VCaP (cell line): ENCODE measurements at regions not wholly inside any gene's neighbourhood (a gene's known extent, or its start where the extent isn't known, plus 50 kb on each side); places are given as distances from the start of the nearest gene placed in this dataset.
"Not testable (repeated sequence)": the region's sequence is repeated elsewhere in the genome, so short reads cannot be mapped to it uniquely, and the experiment has no call there.

Source experiments
- H3K27ac ChIP-seq: fragments of 450-650 bp; 2 replicates; pipeline ENCODE4 v1.5.1; 2017
- TF ChIP-seq, protein P1 (sequence below): fragments of 450-650 bp; conservative IDR thresholded peaks from 2 replicates; pipeline ENCODE4 v1.5.1; 2017; ENCODE audit warnings: mild to moderate bottlenecking, moderate library complexity

DNA sequence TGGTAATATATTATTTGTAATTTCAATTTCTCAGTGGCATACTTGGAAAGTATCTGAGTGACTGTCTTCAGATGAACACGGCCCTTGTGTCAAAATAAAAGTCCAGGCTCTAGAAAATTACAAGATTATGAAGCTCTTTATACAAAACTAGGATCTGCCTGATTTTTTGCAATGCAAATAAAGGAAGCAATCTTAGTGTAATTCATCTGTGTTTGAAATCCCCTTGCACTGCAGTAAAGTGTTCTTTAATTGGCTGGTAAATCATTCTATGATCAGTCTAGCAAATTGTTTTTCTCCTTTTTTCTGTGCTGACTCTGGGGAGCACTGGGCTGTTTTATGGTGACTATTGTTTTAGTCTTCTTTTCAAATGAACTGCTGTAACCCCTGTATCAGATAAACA lies 1039.0 kb downstream of the SOCS6 start:
- H3K27ac ChIP-seq, result no peak overlapping the region
- TF ChIP-seq, protein P1, sequence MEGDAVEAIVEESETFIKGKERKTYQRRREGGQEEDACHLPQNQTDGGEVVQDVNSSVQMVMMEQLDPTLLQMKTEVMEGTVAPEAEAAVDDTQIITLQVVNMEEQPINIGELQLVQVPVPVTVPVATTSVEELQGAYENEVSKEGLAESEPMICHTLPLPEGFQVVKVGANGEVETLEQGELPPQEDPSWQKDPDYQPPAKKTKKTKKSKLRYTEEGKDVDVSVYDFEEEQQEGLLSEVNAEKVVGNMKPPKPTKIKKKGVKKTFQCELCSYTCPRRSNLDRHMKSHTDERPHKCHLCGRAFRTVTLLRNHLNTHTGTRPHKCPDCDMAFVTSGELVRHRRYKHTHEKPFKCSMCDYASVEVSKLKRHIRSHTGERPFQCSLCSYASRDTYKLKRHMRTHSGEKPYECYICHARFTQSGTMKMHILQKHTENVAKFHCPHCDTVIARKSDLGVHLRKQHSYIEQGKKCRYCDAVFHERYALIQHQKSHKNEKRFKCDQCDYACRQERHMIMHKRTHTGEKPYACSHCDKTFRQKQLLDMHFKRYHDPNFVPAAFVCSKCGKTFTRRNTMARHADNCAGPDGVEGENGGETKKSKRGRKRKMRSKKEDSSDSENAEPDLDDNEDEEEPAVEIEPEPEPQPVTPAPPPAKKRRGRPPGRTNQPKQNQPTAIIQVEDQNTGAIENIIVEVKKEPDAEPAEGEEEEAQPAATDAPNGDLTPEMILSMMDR, result no peak

DNA sequence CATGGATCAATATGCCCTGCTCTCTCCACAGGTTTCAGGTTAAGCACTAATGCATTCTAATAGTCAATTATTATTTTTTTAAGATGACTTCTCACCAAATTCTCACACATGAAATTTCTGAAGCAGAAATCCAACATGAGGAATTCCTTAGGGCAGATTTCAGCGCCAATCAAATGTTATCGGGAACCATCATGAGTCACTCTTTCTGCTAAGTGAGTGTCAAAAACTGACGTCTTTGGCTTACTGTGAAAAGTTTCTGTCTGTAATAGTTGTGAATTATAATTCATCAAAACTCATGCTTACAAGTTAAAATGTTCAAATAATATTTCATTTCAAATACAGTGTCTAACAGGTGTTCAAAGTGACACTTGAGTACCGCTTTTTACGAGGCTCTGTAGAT lies 1038.6 kb downstream of the SOCS6 start:
- H3K27ac ChIP-seq, result no peak overlapping the region
- TF ChIP-seq, protein P1, result no peak

DNA sequence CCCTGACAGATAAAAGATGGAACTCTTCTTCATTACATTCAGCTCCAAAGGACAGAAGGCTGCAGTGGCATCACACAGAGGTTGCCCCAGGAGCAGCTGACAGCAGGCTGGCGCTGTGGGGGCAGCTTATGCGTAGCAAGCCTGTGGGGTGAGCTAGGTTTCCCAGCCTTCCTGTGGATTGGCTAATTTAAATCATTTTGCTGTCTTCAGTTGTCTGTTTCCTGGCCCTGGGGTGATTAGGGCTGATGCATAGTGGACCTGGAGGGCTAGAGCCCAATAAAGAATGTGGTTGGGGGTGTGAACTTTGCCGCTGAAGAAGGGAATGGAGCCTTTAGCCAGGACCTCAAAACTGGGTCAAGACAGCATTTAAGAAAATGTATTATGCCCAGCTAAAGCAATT lies 1038.0 kb downstream of the SOCS6 start:
- TF ChIP-seq, protein P1, result no peak
- H3K27ac ChIP-seq, result no peak overlapping the region

GRCh38 chr18:71324356-71324755 lies 1035.5 kb downstream of the SOCS6 start:
- TF ChIP-seq, protein P1, result no peak
- H3K27ac ChIP-seq, result no peak overlapping the region

GRCh38 chr18:71322201-71322600 lies 1033.4 kb downstream of the SOCS6 start:
- H3K27ac ChIP-seq, result no peak overlapping the region
- TF ChIP-seq, protein P1, result no peak

GRCh38 chr18:71321319-71321718 lies 1032.5 kb downstream of the SOCS6 start:
- H3K27ac ChIP-seq, result no peak overlapping the region
- TF ChIP-seq, protein P1, result no peak

- TF ChIP-seq, protein P1, result no peak
- H3K27ac ChIP-seq, result no peak overlapping the region
These were observed 1016.0 kb downstream of the SOCS6 start for GRCh38 chr18:71304856-71305255.

DNA sequence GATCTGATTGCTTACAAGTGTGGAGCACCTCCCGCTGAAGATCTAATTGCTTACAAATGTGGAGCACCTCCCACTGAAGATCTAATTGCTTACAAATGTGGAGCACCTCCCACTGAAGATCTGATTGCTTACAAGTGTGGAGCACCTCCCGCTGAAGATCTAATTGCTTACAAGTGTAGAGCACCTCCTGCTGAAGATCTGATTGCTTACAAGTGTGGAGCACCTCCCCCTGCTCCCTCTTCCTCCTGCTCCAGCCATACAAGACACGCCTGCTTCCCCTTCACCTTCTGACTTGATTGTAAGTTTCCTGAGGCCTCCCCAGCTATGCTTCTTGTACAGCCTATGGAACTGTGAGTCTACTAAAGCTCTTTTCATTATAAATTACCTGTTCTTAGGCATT lies 1014.9 kb downstream of the SOCS6 start:
- not testable (repeated sequence) for H3K27ac ChIP-seq
